UCSD-AML1 (cell line): ENCODE measurements at regions not wholly inside any gene's neighbourhood (a gene's known extent, or its start where the extent isn't known, plus 50 kb on each side); places are given as distances from the start of the nearest gene placed in this dataset.

Experiments used
- DNase-seq: peaks from one replicate; lab custom pipeline; 2025; ENCODE audit not compliant: unreplicated experiment; lab: John Stamatoyannopoulos, UW

GRCh38 chr11:128198216-128198772, 389.1 kb downstream of the ETS1 start:
- DNase-seq, result no peak

GRCh38 chr11:128196235-128196634, 391.1 kb downstream of the ETS1 start:
- no peak for DNase-seq

GRCh38 chr11:128195756-128196155, 391.6 kb downstream of the ETS1 start:
- DNase-seq, result no peak

DNA sequence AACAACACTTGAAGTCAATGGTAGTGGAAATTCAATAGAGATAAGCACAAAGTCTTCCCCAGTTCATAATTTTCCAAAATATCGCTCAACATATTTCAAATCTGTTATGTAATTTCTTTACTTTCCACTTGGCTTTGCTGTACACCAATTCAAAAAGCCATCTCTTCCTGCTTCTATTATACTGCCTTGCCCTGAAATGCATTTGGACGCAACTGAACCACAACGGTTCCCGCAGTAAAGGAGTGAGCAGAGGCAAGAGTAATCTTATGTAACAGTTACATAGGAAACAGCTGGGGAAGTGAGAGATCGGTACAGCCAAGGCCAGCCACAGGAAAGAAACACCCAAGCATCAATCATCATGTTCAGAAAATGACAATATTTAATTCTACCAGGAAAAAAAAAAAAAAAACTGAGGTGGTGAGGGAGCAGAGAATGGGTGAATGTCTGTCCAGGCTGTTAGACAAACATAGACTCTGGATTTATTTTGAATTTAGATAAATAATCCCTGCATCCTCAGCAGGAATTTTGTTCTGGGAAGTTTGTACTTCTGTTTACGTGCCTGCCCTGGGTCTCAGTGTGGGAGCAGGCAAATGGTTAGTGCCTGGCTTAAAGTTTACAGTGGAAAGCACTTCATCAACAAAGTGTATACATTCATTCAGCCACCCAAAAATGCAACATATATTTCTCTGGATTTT, 392.2 kb downstream of the ETS1 start:
- peak; percentile 79 for DNase-seq

DNA sequence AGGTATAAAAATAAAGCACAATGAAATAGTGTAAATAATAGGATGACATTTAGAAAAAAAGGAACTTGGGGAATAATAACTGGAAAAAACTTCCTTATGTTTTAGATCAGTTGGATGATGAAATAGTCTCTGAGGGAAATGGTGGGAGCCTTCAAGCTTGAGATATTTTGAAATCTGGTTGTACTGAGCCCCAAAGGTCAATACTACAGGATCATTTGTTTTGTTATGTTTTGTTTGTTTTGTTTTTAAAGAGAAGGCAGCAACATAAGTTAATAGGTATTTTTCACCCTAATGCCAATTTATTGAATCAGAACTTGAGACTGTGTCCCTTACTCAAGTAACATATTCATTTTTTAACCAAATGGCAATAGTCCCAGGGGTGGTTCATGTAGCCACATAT, 393.1 kb downstream of the ETS1 start:
- DNase-seq, result no peak

DNA sequence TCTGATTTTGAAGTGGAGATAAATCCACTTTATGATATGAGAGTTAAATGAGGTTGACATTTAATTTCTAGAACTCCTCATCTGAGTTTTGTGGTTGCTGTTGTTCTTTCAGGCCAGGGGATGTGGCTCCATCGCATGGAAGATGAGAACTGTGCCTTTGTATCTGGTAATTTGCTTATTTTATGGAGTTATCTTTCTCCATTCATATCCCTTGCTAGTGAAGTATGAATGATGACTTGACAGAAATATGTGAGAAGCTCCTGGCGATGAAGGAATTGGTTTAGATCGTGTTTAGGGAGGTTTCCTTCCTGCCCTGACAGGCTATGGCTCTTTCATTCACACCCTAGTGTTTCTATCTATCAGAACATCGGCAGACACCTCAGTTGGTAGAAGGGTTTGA, 393.7 kb downstream of the ETS1 start:
- no peak for DNase-seq

GRCh38 chr11:128190312-128190711, 397.0 kb downstream of the ETS1 start:
- DNase-seq, result no peak

GRCh38 chr11:128189823-128190222, 397.5 kb downstream of the ETS1 start:
- no peak for DNase-seq

- DNase-seq, result no peak
These were observed 398.9 kb downstream of the ETS1 start for GRCh38 chr11:128188346-128189004.

DNA sequence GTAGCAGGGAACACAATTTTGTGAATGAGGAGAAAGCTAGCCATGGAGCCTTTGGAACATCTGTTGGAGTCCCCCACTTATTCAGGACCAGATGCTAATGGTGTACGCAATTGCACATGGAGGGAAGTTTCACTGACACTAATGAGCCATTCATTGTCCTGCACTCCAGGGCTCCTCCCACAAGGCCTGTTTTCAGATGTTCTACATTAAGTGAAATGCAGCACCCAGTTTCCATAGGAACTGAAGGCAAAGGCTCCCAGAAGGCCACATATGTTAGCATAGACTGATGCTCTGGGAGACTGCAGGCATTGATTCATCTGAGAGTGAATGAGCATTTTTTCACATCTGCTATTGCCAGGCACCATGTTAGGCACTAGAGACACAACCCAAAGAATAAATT, 399.5 kb downstream of the ETS1 start:
- no peak for DNase-seq

DNA sequence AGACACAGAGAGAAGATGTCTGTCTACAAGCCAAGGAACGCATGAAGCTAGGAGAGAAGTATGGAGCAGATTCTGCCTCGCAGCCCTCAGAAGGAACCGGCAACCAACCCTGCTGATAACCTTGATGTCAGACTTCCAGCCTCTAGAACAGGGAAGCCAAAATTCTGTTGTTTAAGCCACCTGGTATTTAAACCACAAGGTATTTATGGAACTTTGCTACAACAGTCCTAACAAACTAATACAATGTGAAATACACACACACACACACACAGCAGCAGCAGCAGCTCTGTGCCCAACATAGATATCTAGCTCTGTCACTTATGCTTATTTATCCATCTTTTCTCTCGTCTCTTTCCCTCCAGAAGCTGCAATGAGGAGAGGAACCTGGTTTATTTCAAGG, 400.0 kb downstream of the ETS1 start:
- DNase-seq, result no peak

DNA sequence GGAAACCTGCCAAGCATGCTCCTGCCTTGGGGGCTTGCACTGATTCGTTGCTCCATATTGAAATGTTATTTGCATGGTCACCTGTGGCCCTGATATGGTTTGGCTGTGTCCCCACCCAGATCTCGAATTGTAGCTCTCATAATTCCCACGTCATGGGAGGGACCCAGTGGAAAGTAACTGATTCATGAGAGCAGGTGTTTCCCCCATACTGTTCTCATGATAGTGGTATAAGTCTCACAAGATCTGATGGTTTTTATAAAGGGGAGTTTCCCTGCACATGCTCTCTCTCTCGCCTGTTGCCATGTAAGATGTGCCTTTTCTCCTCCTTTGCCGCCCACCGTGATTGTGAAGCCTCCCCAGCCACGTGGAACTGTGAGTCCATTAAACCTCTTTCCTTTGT, 402.4 kb downstream of the ETS1 start:
- no peak for DNase-seq

DNA sequence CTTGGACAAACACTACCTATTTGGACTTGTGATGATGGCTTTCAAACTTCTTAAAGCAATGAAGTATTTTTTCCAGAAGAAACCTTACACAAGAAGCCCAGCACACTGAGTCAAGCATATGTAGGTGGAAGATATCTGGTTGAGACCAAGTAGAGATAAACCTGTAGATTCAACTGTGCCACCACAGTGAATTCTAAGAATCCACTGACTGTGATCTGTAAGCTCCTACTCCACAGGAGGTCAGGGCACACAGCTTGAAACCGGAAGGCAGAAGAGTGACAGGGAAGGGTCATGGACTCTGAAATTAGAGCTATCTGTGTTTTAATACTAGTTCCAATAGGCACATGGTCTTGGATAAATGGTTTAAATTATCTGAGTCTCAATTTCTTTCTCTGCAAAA, 404.5 kb downstream of the ETS1 start:
- no peak for DNase-seq

DNA sequence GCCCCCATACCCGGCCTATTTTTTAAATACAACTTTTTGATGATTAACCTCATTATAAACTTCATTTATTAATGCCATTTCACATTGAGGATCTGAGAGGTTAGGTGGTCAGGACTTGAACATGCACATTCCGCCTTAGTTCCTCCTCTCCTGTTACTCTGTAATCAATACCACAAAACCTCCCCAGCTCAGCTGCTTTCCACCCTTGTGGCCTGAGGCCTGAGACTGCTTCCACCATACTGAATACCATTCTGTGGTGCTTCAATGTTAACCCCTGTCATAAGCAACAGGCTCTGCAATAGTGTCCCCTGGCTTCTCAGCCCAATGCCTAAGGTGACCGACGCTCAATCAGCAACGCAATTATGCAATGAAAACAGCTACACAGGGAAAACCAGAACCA, 405.4 kb downstream of the ETS1 start:
- DNase-seq, result no peak

- no peak for DNase-seq
These were observed 406.3 kb downstream of the ETS1 start for GRCh38 chr11:128181088-128181480.

GRCh38 chr11:128180441-128181087, 406.8 kb downstream of the ETS1 start:
- no peak for DNase-seq

GRCh38 chr11:128179512-128179911, 407.8 kb downstream of the ETS1 start:
- DNase-seq, result no peak

DNA sequence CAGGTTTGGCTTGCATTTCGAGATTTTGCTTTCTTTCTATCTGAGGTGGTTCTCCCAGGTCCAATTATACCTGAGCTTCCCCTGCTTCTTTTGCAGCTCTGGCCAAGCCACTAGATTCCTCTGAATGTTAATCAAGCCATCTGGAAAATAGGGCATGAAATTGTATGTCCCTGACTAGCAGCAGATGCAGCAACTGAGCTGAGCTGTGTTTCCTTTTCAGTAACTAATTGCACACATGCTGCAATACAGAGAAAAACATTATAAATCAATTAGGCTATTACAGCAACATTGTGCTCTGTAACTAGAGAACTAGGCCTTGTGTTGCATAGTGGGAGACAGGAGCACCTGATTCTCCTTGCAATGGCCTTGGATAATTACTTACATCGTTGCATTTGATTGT, 408.3 kb downstream of the ETS1 start:
- DNase-seq, result no peak

- no peak for DNase-seq
These were observed 412.7 kb downstream of the ETS1 start for GRCh38 chr11:128174465-128175291.

DNA sequence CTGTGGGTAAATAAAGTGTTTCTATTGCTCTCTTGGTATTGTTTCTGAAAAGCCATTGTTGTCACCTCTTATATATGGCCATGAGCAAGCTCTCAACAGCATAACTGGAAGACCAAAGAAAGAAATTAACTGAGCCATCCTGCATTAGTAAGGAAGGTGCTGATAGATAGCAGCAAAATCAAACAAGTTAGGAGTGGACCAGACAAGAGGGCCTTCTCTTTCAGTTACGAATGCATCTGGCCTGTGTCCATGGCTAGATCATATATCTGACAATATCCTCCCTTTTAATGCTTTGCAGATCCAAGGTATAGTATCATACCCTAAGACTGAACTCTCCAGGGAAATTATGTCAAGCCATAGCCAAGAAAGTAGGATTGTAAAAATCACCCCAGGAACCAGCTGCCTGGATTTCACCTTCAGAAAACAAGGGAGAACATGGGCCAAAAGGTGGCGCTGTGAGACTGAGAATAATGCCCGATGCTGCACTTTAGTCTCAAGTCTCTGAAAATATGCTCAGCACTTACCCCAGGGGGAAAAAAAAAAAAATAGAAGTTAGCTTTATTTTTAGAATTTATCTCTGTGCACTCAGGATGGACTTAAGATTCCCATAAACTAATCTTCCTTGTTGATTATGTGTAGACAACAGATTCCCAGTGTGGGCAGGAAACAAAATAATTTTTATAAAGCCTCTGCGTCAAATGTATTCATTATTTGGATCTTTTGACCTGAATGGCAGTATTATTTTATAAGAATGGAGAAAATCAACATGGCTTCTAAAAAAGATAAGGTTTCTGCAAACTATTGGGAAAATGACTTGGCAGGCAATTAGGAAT, 415.1 kb downstream of the ETS1 start:
- DNase-seq, result peak; percentile 80
